Sigmoid colon (tissue), 6 donors: ENCODE measurements at regions not wholly inside any gene's neighbourhood (a gene's known extent, or its start where the extent isn't known, plus 50 kb on each side); places are given as distances from the start of the nearest gene placed in this dataset.

Source experiments
- DNase-seq: peaks from one replicate; pipeline ENCODE4 v3.0.0-alpha.2; 2019
- H3K27ac ChIP-seq, 4 donors: fragments of 200-600 bp; sonication (generic); one replicate each; pipeline ENCODE4 v1.5.1; 2016 to 2019; ENCODE audit warnings: mild to moderate bottlenecking in 1 of 4
- H3K27me3 ChIP-seq, 3 donors: fragments of 200-600 bp; sonication (generic); one replicate each; pipeline ENCODE4 v1.5.1; 2019; ENCODE audit warnings: mild to moderate bottlenecking in 1 of 3
- H3K36me3 ChIP-seq, 4 donors: fragments of 200-600 bp; sonication (generic); one replicate each; pipeline ENCODE4 v1.5.1; 2016 to 2019
- H3K4me1 ChIP-seq, 4 donors: fragments of 200-600 bp; sonication (generic); one replicate each; pipeline ENCODE4 v1.5.1; 2017 to 2019
- H3K4me3 ChIP-seq, 4 donors: fragments of 200-600 bp; sonication (generic); one replicate each; pipeline ENCODE4 v1.5.1; 2017 to 2019; ENCODE audit warnings: mild to moderate bottlenecking in 2 of 4, moderate library complexity in 1 of 4
- H3K9me3 ChIP-seq, 4 donors: fragments of 200-600 bp in 3 of 4; sonication (generic) in 3 of 4; one replicate each; pipeline versions ENCODE4 v1.5.1 to v1.6.1; 2013 to 2019
- CTCF ChIP-seq, 4 experiments: fragments of 450-650 bp in 3 of 4; fragments of 200-600 bp in 1 of 4; IDR thresholded peaks; one replicate each; pipeline ENCODE4 v1.5.1; 2016 to 2019; ENCODE audit warnings: antibody characterized with exemption in 4 of 4, mild to moderate bottlenecking in 3 of 4, moderate library complexity in 2 of 4
- EP300 ChIP-seq, 4 donors: sonication (generic); formaldehyde crosslinking; IDR thresholded peaks; one replicate each; pipeline ENCODE4 v1.6.1; 2017; ENCODE audit warnings: antibody characterized with exemption in 4 of 4
- POLR2A ChIP-seq, 2 donors: fragments of 450-650 bp; IDR thresholded peaks; one replicate each; pipeline ENCODE4 v1.6.1; 2016; ENCODE audit warnings: antibody characterized with exemption in 2 of 2, mild to moderate bottlenecking in 2 of 2, moderate library complexity in 2 of 2
- POLR2AphosphoS5 ChIP-seq, 4 donors: sonication (generic); formaldehyde crosslinking; IDR thresholded peaks; one replicate each; pipeline ENCODE4 v1.6.1; 2017; ENCODE audit warnings: antibody characterized with exemption in 4 of 4
- WGBS, 2 donors: extraction: QIAGEN DNeasy Blood & Tissue Kit; methylation state at CpG; one replicate each; pipeline ENCODE4 v1.1.7; 2013; 5-methylcytosine and 5-hydroxymethylcytosine counted together
- intact Hi-C: fragments of 100-400 bp; cut with DNase I; formaldehyde crosslinking; loops from one replicate; pipeline ENCODE4 v1.15.1; 2023
- donor health status: healthy with polysubstance abuse.
- donor health status: healthy.

GRCh38 chr9:103991001-103991400 lies 103.1 kb upstream of the SMC2 start:
- 69 to 76% methylated on average over 2 of the region's 2 CpGs for WGBS, 2 donors

GRCh38 chr9:103991698-103992097 lies 102.4 kb upstream of the SMC2 start:
- H3K27ac ChIP-seq: no peak overlapping the region
- H3K4me3 ChIP-seq: no peak overlapping the region
- WGBS, 2 donors: 61 to 64% methylated on average over 1 of the region's 1 CpG
- no peaks in the 10 kb centered on the region for H3K27me3 ChIP-seq
- no peaks in the 10 kb centered on the region for H3K36me3 ChIP-seq
- H3K9me3 ChIP-seq: no peaks in the 10 kb centered on the region
- intact Hi-C loops: no loop called here
- DNase-seq: no peak
- TF ChIP-seq CTCF (IDR thresholded peaks at IDR 0.05) (no peak), POLR2AphosphoS5 (IDR thresholded peaks at IDR 0.05) (no peak), POLR2A (IDR thresholded peaks at IDR 0.05) (no peak), EP300 (IDR thresholded peaks at IDR 0.05) (no peak)
- no peaks in the 10 kb centered on the region for H3K4me1 ChIP-seq

More at GRCh38 chr9:103991001-103991400, 103.1 kb upstream of the SMC2 start:
- Histone ChIP-seq H3K27ac (no peak overlapping the region), H3K27me3 (no peaks in the 10 kb centered on the region), H3K4me1 (no peaks in the 10 kb centered on the region), H3K4me3 (no peak overlapping the region), H3K9me3 (no peaks in the 10 kb centered on the region), H3K36me3 (no peaks in the 10 kb centered on the region)
- intact Hi-C loops: no loop called here
- TF ChIP-seq CTCF (IDR thresholded peaks at IDR 0.05) (no peak), POLR2AphosphoS5 (IDR thresholded peaks at IDR 0.05) (no peak), POLR2A (IDR thresholded peaks at IDR 0.05) (no peak), EP300 (IDR thresholded peaks at IDR 0.05) (no peak)
- no peak for DNase-seq

GRCh38 chr9:103992938-103993579 lies 101.0 kb upstream of the SMC2 start:
- TF ChIP-seq POLR2AphosphoS5 (IDR thresholded peaks at IDR 0.05): no peak
- no peak for TF ChIP-seq POLR2A (IDR thresholded peaks at IDR 0.05)
- TF ChIP-seq EP300 (IDR thresholded peaks at IDR 0.05): no peak
- TF ChIP-seq CTCF (IDR thresholded peaks at IDR 0.05): no peak
- no peaks in the 10 kb centered on the region for H3K27me3 ChIP-seq
- no peak for DNase-seq
- WGBS, 2 donors: 44 to 62% methylated on average over 3 of the region's 3 CpGs
- H3K27ac ChIP-seq: no peak overlapping the region
- no peak overlapping the region for H3K4me3 ChIP-seq
- no peaks in the 10 kb centered on the region for H3K9me3 ChIP-seq
- no peaks in the 10 kb centered on the region for H3K4me1 ChIP-seq
- intact Hi-C loops: no loop called here
- H3K36me3 ChIP-seq: no peaks in the 10 kb centered on the region

GRCh38 chr9:103997856-103998370 lies 96.2 kb upstream of the SMC2 start:
- intact Hi-C loops: no loop called here
- 66 to 82% methylated on average over 3 of the region's 3 CpGs for WGBS, 2 donors
- H3K27me3 ChIP-seq: no peaks in the 10 kb centered on the region
- no peaks in the 10 kb centered on the region for H3K4me1 ChIP-seq
- TF ChIP-seq POLR2AphosphoS5 (IDR thresholded peaks at IDR 0.05): no peak
- H3K36me3 ChIP-seq: no peaks in the 10 kb centered on the region
- no peak overlapping the region for H3K4me3 ChIP-seq
- no peak for DNase-seq
- no peak overlapping the region for H3K27ac ChIP-seq
- H3K9me3 ChIP-seq: no peaks in the 10 kb centered on the region

GRCh38 chr9:103999375-104000062 lies 94.6 kb upstream of the SMC2 start:
- TF ChIP-seq POLR2AphosphoS5 (IDR thresholded peaks at IDR 0.05): no peak
- TF ChIP-seq CTCF (IDR thresholded peaks at IDR 0.05): no peak
- TF ChIP-seq POLR2A (IDR thresholded peaks at IDR 0.05): no peak
- no peak for TF ChIP-seq EP300 (IDR thresholded peaks at IDR 0.05)
- H3K36me3 ChIP-seq: no peaks in the 10 kb centered on the region
- H3K9me3 ChIP-seq: no peaks in the 10 kb centered on the region

More at GRCh38 chr9:103999375-104000062, 94.6 kb upstream of the SMC2 start:
- intact Hi-C loops: no loop called here
- Histone ChIP-seq H3K4me1 (no peaks in the 10 kb centered on the region), H3K4me3 (no peak overlapping the region), H3K27me3 (no peaks in the 10 kb centered on the region), H3K27ac (no peak overlapping the region)
- DNase-seq: no peak
- 96% methylated on average over 40 of the region's 40 CpGs for WGBS, 2 donors
